ENCODE measurements at regions not wholly inside any gene's neighbourhood (a gene's known extent, or its start where the extent isn't known, plus 50 kb on each side); places are given as distances from the start of the nearest gene placed in this dataset.

DNA sequence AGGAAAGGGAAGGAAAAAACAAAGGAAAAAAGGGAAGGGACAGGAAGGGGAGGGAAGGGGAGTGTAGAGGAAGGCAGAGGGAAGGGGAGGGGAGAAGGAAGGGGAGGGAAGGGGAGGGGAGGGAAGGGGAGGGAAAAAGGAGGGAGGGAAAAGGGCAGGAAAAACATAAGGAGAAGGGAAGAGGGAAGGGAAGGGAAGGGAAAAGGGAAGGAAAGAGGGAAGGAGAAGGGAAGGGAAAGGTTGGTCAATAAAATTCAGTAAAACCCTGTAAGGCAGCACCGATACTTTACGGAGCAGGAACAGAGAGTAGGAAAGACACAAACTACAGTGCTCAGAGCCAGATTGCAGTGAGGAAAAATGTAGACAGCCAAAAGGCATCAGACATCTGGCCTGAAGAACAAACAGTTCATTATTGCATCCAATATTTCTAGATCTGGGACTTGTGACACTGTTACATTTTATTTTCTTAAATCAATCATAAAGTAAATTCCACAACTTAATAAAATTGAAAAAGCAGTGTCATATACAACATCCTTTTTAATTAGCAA, 322.0 kb downstream of the CRPPA start:
- BruUV-seq (replicated peaks): no TSS peak
- Histone ChIP-seq H3K4me3 (ENCODE audit: low read depth in 2 of 2, low read length in 2 of 2) (no peak overlapping the region), H3K27me3 (ENCODE audit: control insufficient read depth, insufficient read depth, low read length) (no peaks in the 10 kb centered on the region), H3K36me3 (ENCODE audit: control insufficient read depth, insufficient read depth, low read length) (no peaks in the 10 kb centered on the region), H3K4me1 (ENCODE audit: control insufficient read depth, insufficient read depth, low read length) (no peaks in the 10 kb centered on the region), H3K27ac (ENCODE audit: low read length) (no peak overlapping the region), H3K9me3 (ENCODE audit: control insufficient read depth, insufficient read depth, low read depth, low read length) (no peaks in the 10 kb centered on the region)
- ATAC-seq: no peak
- CTCF ChIA-PET: no interaction called here
- DNase-seq (ENCODE audit: low read depth, low spot score): no peak
- in situ Hi-C loops (cut with HindIII; ENCODE audit: low pct_unique_long_range_greater_than_20kb, low sequenced_read_pairs) (no loop called here), intact Hi-C loops (cut with micrococcal nuclease; ENCODE audit: unreplicated experiment) (no loop called here)
- TF ChIP-seq CTCF (IDR thresholded peaks at IDR 0.05) (no peak), POLR2AphosphoS5 (IDR thresholded peaks at IDR 0.05; ENCODE audit: low read depth, low read length) (no peak), REST (IDR thresholded peaks at IDR 0.05; ENCODE audit: insufficient read depth in 1 of 2, low read depth in 2 of 2, low read length in 1 of 2) (no peak), SIN3A (IDR thresholded peaks at IDR 0.05; ENCODE audit: borderline replicate concordance, insufficient read depth, low read depth, low read length) (no peak), TCF7L2 (IDR thresholded peaks at IDR 0.05; ENCODE audit: low read depth, low read length) (no peak)
- POLR2A ChIA-PET: no interaction called here

DNA sequence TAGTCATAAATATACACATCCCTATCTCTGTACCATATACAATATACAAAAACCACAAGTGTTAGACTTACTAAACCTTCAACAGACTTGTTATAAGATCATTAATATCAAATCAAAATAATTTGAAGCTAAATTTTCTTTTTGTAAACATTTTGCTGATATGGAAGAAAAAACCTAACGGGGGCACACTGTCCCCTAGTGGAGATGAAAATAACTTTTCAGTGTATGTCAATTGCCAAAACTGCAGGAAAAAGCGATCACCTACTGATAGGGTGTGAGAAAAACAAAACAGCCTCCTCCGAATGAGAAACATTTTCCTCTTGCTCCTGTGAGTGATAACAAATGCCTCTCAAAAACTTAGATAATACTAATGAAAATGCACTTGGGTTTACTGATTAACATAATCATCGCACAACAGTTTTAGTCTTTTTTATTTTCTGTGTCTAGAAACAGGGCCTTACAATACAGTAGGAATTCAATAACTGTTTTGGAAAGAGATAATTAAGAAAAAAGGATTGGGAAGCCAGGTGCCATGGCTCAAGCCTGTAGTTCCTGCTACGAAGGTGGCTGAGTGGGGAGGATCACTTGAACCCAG, 322.7 kb downstream of the CRPPA start:
- Histone ChIP-seq H3K4me3 (ENCODE audit: low read depth in 2 of 2, low read length in 2 of 2) (no peak overlapping the region), H3K4me1 (ENCODE audit: control insufficient read depth, insufficient read depth, low read length) (no peaks in the 10 kb centered on the region), H3K9me3 (ENCODE audit: control insufficient read depth, insufficient read depth, low read depth, low read length) (no peaks in the 10 kb centered on the region), H3K27me3 (ENCODE audit: control insufficient read depth, insufficient read depth, low read length) (no peaks in the 10 kb centered on the region), H3K27ac (ENCODE audit: low read length) (no peak overlapping the region), H3K36me3 (ENCODE audit: control insufficient read depth, insufficient read depth, low read length) (no peaks in the 10 kb centered on the region)
- intact Hi-C loops (cut with micrococcal nuclease; ENCODE audit: unreplicated experiment) (no loop called here), in situ Hi-C loops (cut with HindIII; ENCODE audit: low pct_unique_long_range_greater_than_20kb, low sequenced_read_pairs) (no loop called here)
- BruUV-seq (replicated peaks): no TSS peak
- TF ChIP-seq POLR2AphosphoS5 (IDR thresholded peaks at IDR 0.05; ENCODE audit: low read depth, low read length) (no peak), CTCF (IDR thresholded peaks at IDR 0.05) (peak; percentile 83; the same call in 1 of the 2 replicates)
- peak; percentile 8 for DNase-seq (ENCODE audit: low read depth, low spot score)
- ChIA-PET POLR2A (no interaction called here), CTCF (interaction anchor here (0.6 to 0.7 kb wide), 3 partner anchors 21 to 541 kb away, joined by 3 to 4 read pairs (median 3); no protein-coding TSS in a partner anchor)
- no peak for ATAC-seq

All from Panc1 (cell line).